Duodenal mucosa (tissue), 2 donors: ENCODE measurements at regions not wholly inside any gene's neighbourhood (a gene's known extent, or its start where the extent isn't known, plus 50 kb on each side); places are given as distances from the start of the nearest gene placed in this dataset.

Source experiments
- H3K27ac ChIP-seq: one replicate; pipeline ENCODE4 v1.7.0; 2013; ENCODE audit warnings: low read depth, low read length
- H3K27me3 ChIP-seq, 2 donors: one replicate each; pipeline ENCODE4 v1.7.0; 2013; ENCODE audit warnings: low read length in 2 of 2, control low read depth in 1 of 2; ENCODE audit not compliant: insufficient read depth in 2 of 2, control insufficient read depth in 1 of 2
- H3K36me3 ChIP-seq, 2 donors: one replicate each; pipeline ENCODE4 v1.7.0; 2013; ENCODE audit warnings: low read length in 2 of 2, control low read depth in 1 of 2; ENCODE audit not compliant: insufficient read depth in 2 of 2, control insufficient read depth in 1 of 2
- H3K4me1 ChIP-seq, 2 donors: one replicate each; pipeline ENCODE4 v1.7.0; 2013; ENCODE audit warnings: low read length in 2 of 2, control low read depth in 1 of 2; ENCODE audit not compliant: insufficient read depth in 2 of 2, control insufficient read depth in 1 of 2
- H3K4me3 ChIP-seq, 2 donors: one replicate each; pipeline ENCODE4 v1.7.0; 2013; ENCODE audit warnings: low read length in 2 of 2, low read depth in 1 of 2
- H3K9ac ChIP-seq, 2 donors: one replicate each; pipeline ENCODE4 v1.7.0; 2013; ENCODE audit warnings: low read length in 2 of 2, low read depth in 1 of 2
- H3K9me3 ChIP-seq, 2 donors: one replicate each; pipeline ENCODE4 v1.7.0; 2013; ENCODE audit warnings: low read length in 2 of 2, control low read depth in 1 of 2; ENCODE audit not compliant: control insufficient read depth in 1 of 2

DNA sequence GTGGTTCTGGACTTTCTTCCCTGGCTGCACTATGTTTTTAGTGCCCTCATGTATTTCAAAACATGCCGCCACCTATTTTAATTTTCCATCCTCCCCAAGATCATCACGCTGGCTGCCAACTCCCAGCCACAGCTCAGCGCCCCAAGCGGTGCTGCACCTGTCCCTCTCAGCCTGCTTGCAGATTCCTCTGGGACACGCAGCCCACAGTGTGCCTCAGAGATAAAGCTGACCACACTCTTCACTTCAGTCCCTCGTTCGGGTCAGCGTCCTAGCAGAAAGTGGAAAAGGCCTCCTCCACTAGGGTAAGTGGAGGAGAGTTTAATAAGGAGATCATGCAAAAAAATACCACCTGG, 56.2 kb upstream of the CKS2 start:
- Histone ChIP-seq H3K27me3 (peaks cover 0 to 8% of the 10 kb centered on the region in 2 donors), H3K27ac (no peak overlapping the region), H3K4me1 (no peaks in the 10 kb centered on the region), H3K9ac (no peak overlapping the region), H3K4me3 (no peak overlapping the region), H3K9me3 (no peaks in the 10 kb centered on the region), H3K36me3 (no peaks in the 10 kb centered on the region)

DNA sequence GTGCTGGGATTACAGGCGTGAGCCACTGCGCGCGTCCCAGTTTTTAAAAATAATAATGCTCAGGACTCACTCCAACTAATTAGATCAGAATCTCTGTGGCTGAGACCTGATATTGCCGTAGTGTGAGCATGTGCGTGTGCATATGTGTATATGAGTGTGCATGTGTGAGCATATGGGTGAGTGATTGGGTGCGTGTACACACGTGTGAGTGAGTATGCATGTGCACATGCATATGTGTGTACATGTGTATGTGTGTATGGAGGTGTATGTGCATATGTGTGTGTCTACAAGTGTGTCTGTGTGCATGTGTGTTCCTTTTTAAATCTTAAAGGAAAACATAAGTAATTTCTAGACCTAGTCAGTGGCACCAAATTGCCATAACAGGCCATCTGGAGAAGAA, 54.8 kb upstream of the CKS2 start:
- Histone ChIP-seq H3K9ac (no peak overlapping the region), H3K4me3 (no peak overlapping the region), H3K36me3 (no peaks in the 10 kb centered on the region), H3K27ac (no peak overlapping the region), H3K9me3 (no peaks in the 10 kb centered on the region), H3K4me1 (no peaks in the 10 kb centered on the region), H3K27me3 (peaks cover 0 to 8% of the 10 kb centered on the region in 2 donors)

DNA sequence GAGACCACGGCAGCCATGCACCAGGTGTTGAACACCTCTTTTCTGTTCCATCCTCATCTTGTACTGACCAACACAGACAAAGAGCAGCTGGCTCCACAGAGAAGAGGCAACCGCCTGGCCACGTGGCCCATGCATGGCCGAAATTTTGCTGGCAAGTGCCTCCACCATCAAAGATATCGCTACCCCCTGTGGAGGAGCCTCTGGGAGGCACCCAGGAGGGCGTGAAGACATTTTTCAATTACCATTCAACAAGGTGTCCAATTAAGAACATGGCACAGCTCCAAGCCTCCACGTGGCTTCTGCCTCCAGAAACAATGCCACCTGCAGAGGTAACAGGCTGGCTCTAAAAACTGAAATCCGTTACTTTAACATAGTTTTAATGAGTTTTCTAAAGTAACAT, 54.4 kb upstream of the CKS2 start:
- Histone ChIP-seq H3K4me1 (no peaks in the 10 kb centered on the region), H3K9ac (no peak overlapping the region), H3K27me3 (peaks cover 0 to 8% of the 10 kb centered on the region in 2 donors), H3K4me3 (no peak overlapping the region), H3K27ac (no peak overlapping the region), H3K9me3 (no peaks in the 10 kb centered on the region), H3K36me3 (no peaks in the 10 kb centered on the region)

DNA sequence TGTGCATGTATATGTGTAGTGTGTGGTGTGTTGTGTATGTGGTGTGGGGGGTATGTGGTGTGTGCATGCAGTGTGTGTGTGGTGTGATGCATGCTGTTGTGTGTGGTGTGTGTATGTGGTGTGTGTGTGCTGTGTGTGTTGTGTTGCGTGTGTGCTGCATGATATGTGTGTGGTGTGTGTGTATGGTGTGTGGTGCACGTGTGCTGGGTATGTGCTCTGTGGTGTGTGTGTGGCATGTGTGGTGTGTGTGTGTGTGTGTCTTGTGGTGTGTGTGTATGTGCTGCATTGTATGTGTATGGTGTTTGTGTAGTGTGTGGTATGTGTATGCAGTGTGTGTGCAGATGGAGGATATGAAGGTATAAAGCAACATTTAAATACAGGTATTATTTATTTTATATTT, 50.5 kb upstream of the CKS2 start:
- Histone ChIP-seq H3K36me3 (no peaks in the 10 kb centered on the region), H3K9ac (no peak overlapping the region), H3K9me3 (no peaks in the 10 kb centered on the region), H3K4me1 (no peaks in the 10 kb centered on the region), H3K4me3 (no peak overlapping the region), H3K27me3 (no peaks in the 10 kb centered on the region), H3K27ac (no peak overlapping the region)
